Omental fat pad (tissue), 3 donors: ENCODE measurements at regions not wholly inside any gene's neighbourhood (a gene's known extent, or its start where the extent isn't known, plus 50 kb on each side); places are given as distances from the start of the nearest gene placed in this dataset.

Experiments
- ATAC-seq: fragments of 150-250 bp; one replicate; pipeline ENCODE4 v1.9.1; 2016; ENCODE audit warnings: mild to moderate bottlenecking, moderate library complexity; ENCODE audit not compliant: low FRiP score
- DNase-seq: peaks from one replicate; pipeline ENCODE4 v3.0.0-alpha.2; 2019; ENCODE audit warnings: low spot score
- TF ChIP-seq, protein P1 (sequence below), 3 donors: fragments of 450-650 bp; IDR thresholded peaks; one replicate each; pipeline ENCODE4 v1.5.1; 2016 to 2017; ENCODE audit warnings: antibody characterized with exemption in 3 of 3, mild to moderate bottlenecking in 3 of 3, moderate library complexity in 2 of 3

DNA sequence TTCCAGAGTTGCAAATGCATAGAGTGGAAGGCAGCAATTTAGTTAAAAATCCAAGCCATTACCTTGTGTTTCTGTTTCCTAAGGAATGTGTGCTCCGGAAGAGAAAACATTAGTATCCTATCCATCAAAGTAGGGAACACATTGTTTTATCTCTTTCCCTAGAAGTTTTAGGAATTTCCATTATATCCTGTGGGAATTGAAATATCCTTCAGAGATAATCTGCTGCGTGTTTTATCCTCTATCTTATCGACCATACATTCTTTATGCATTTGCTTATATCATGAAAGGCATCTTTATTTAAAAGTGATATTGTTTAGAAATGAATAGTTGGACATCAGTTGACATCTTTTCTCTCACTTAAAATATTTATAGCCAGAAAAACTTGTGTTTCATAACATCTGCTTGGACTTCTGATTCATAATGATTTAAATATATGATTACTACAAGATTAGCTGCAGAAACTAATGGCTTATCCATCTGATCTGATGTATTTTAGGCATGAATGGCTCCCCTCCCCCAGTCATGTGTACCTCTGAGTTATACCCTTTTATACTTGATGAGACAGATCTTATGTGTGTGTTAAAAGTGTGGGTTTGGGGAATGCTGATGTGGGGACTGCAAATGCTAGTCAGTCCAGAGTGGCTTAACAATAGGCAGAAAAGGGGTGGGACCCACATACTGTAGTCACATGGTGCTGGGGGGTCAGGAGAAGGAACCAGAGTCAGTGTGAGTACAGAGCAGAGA is 136.2 kb upstream of the ARHGAP28 start:
- DNase-seq (no peak), ATAC-seq (no peak)
- TF ChIP-seq, protein P1, sequence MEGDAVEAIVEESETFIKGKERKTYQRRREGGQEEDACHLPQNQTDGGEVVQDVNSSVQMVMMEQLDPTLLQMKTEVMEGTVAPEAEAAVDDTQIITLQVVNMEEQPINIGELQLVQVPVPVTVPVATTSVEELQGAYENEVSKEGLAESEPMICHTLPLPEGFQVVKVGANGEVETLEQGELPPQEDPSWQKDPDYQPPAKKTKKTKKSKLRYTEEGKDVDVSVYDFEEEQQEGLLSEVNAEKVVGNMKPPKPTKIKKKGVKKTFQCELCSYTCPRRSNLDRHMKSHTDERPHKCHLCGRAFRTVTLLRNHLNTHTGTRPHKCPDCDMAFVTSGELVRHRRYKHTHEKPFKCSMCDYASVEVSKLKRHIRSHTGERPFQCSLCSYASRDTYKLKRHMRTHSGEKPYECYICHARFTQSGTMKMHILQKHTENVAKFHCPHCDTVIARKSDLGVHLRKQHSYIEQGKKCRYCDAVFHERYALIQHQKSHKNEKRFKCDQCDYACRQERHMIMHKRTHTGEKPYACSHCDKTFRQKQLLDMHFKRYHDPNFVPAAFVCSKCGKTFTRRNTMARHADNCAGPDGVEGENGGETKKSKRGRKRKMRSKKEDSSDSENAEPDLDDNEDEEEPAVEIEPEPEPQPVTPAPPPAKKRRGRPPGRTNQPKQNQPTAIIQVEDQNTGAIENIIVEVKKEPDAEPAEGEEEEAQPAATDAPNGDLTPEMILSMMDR (IDR thresholded peaks at IDR 0.05): no peak

- no peak for ATAC-seq
- TF ChIP-seq, protein P1 (IDR thresholded peaks at IDR 0.05): no peak
- DNase-seq: no peak
Observed at GRCh38 chr18:6595666-6596065, 133.8 kb upstream of the ARHGAP28 start.

GRCh38 chr18:6598657-6599056 is 130.9 kb upstream of the ARHGAP28 start:
- TF ChIP-seq, protein P1 (IDR thresholded peaks at IDR 0.05): no peak
- DNase-seq (no peak), ATAC-seq (no peak)

GRCh38 chr18:6600667-6601167 is 128.8 kb upstream of the ARHGAP28 start:
- DNase-seq (no peak), ATAC-seq (no peak)
- TF ChIP-seq, protein P1 (IDR thresholded peaks at IDR 0.05): no peak

DNA sequence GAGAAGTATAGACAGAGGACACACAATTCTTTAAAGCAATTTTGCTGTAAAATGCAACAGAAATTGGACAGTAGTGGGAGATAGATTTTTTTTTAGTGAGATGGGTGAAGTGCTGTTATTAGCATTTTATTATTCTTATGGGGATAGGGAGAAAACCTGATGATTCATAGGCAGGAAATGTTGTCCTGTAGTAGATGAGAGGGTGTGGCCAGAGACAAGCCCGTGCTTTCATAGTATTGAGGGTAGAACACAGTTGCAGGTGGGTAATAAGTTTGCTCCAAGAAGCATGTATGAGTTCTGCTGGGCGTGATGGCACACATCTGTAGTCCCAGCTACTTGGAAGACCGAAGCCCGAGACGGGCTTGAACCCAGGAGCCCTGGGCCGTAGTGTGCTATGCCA is 128.3 kb upstream of the ARHGAP28 start:
- TF ChIP-seq, protein P1 (IDR thresholded peaks at IDR 0.05): no peak
- ATAC-seq: no peak
- DNase-seq: no peak

DNA sequence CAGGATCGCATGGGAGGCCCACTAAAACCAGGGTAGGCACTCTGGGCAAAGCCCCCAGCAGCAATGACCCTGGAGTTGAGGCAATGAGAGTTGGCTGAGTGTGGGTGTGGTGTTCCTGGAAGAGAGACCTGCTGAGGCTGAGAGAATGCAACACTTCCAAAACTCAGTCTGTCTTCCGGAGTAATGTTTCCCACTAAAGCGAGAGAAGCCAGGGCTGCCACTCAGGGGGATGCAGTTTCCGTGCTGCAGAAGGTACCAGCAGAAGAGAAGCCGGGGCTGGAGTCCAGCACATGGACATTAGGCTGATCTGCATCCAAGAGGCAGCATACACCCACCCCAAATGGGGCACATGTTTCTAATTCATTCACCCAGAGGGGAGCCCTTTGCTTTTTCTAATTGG is 127.2 kb upstream of the ARHGAP28 start:
- TF ChIP-seq, protein P1 (IDR thresholded peaks at IDR 0.05): no peak
- DNase-seq: no peak
- ATAC-seq: no peak

GRCh38 chr18:6604573-6604941 is 125.0 kb upstream of the ARHGAP28 start:
- ATAC-seq (no peak), DNase-seq (no peak)
- TF ChIP-seq, protein P1 (IDR thresholded peaks at IDR 0.05): no peak
